GM12875 (cell line): ENCODE measurements at regions not wholly inside any gene's neighbourhood (a gene's known extent, or its start where the extent isn't known, plus 50 kb on each side); places are given as distances from the start of the nearest gene placed in this dataset.
"Not testable (repeated sequence)": the region's sequence is repeated elsewhere in the genome, so short reads cannot be mapped to it uniquely, and the experiment has no call there.

ENCODE experiments used
- H3K4me3 ChIP-seq: one replicate; pipeline ENCODE4 v1.5.1; 2011; ENCODE audit warnings: low read depth, low read length, control low read depth
- TF ChIP-seq, protein P1 (sequence below): IDR thresholded peaks from 2 replicates; pipeline ENCODE4 v1.5.1; 2011; ENCODE audit warnings: low read depth, mild to moderate bottlenecking, control low read depth, inconsistent platforms, low read length, moderate library complexity, borderline replicate concordance; ENCODE audit not compliant: insufficient read depth

DNA sequence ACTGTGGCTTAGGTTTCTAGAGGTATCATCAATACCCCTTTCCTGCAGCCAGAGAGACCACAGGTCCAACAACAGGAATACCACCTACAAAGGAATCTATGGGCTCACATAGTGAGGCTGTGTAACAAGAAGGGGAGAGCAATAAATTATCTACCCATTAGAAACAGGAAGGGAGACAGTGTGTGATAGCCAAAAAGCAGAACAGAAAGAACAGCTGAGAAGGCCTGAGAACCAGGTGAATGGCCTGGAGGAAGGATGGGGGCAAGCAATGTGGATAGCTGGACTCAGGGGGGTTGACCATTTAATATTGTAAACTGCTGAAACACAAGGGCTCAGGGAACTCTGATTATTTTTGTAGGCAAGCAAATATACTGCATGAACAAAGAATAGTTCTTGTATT is 628.2 kb downstream of the COL12A1 start:
- TF ChIP-seq, protein P1, sequence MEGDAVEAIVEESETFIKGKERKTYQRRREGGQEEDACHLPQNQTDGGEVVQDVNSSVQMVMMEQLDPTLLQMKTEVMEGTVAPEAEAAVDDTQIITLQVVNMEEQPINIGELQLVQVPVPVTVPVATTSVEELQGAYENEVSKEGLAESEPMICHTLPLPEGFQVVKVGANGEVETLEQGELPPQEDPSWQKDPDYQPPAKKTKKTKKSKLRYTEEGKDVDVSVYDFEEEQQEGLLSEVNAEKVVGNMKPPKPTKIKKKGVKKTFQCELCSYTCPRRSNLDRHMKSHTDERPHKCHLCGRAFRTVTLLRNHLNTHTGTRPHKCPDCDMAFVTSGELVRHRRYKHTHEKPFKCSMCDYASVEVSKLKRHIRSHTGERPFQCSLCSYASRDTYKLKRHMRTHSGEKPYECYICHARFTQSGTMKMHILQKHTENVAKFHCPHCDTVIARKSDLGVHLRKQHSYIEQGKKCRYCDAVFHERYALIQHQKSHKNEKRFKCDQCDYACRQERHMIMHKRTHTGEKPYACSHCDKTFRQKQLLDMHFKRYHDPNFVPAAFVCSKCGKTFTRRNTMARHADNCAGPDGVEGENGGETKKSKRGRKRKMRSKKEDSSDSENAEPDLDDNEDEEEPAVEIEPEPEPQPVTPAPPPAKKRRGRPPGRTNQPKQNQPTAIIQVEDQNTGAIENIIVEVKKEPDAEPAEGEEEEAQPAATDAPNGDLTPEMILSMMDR = no peak
- H3K4me3 ChIP-seq = no peak overlapping the region

DNA sequence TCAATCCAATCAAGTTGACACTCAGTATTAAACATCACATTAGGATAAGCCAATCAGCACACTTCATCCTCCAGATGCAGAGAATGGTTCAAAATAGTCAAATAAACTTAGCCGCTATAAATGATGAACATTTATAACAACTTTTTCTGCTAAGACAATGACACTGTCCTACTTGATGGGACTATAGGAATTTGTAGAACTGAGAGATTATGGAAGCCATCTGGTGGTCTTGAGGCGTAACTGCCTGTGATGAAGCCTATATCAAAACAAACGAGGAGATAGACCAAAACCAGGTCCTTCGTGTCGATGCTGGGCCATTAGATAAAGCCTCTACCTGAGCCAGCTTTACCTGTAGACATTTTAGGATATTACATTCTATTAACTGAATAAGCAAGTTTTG is 631.1 kb downstream of the COL12A1 start:
- TF ChIP-seq, protein P1 = 0 out of 2 replicates have a peak, but pooled peaks have one; percentile 29
- no peak overlapping the region for H3K4me3 ChIP-seq

DNA sequence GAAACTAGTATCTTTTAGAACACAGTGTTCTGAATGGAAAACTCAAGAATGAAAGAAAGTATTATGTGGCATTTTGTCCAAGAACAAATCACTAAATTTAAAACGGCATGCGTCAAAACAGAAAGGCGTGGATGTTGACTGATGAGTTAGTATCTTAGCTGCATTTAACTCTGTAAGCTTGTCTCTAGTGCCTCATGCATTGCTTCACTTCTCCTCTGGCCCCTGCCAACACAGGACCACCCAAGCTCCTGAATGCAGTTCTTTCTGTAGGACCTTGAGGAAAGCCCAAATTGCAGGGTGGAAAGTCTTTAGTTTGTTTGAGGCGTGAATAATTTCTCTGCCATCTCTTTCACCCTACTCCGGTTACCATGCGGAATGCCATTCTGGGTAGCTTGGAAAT is 632.2 kb downstream of the COL12A1 start:
- TF ChIP-seq, protein P1 = no peak
- no peak overlapping the region for H3K4me3 ChIP-seq

DNA sequence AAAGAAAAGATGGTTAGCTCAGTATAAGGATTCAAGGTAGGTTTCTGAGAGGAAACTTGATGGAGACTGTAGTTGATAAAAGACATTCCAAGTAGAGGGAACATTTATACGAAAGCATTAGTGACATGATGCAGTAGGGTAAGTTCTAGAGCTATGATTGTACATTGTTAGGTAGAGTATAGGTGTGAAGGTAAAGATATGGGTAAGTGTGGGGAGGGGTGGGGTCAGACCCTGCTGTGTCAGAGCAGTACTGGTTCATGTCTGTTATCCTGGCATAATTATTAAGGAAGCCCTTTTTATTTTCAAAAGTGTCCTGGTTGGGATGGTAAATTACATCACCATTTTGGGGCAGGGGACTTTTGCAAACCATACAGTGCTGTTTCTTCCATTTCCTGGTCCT is 635.8 kb downstream of the COL12A1 start:
- H3K4me3 ChIP-seq = no peak overlapping the region
- TF ChIP-seq, protein P1 = no peak

DNA sequence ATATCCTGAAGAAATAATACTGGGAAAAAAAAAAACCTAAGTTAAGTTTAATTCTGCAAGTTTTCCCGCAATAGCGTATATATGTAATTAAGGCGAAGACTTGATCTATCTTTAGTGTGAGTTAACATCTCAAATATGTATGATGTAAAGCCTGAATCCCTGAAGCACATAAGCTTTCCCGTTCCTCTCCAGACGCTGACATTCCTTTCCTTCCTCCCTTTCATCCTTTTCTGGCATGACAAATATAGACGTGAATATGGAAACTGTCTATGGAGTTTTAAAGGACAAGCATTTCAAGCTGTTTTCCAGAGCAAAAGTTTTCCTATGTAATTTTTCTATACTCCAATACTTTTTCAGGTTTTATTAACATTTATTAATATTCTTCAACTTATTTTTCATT is 637.0 kb downstream of the COL12A1 start:
- TF ChIP-seq, protein P1 = no peak
- no peak overlapping the region for H3K4me3 ChIP-seq

DNA sequence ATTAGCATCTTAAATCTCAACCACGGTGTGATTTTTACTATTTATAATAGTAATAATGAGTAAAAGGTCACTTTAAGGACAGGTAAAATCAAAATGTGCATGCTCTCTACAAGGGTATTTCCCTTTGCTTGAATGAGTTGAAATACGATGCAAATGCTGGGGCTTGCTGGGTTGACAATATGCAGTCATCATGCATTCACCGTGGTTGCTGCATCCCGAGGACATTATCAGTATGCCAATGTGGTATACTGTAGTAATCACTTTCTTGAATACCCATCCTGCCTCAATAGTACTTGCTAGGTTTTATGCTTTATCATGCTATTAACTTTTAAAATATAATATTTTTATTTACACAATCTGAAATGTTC is 637.9 kb downstream of the COL12A1 start:
- not testable (repeated sequence) for H3K4me3 ChIP-seq

DNA sequence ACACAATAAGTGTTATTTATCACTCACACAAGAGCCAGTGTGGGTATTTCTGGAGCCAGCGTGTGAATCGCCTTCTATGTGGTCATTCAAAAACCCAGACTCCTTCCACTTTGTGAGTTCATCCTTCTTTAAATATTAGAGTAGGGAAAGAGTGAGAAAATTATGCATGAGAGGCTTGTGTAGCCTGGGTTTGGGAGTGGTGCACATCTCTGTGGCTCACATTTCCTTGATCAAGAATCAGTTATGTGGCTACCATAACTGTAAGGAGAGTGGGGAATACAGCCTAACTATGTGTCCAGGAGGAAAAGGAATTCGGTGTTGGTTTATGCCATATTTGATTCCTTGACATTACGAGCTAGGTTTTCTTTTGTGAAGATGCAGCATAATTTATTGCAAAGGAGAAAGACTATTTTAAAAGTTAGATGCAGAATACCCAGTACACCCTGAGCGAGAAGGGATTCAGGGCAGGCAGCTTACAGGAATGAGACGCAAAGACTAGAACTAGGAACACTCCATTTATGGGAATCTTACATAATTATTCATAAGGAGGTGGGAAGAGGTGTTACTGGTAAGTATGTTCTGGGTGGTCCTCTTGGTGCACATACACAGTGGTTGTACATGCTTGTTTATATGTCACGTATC is 638.5 kb downstream of the COL12A1 start:
- TF ChIP-seq, protein P1 = no peak
- H3K4me3 ChIP-seq = no peak overlapping the region

DNA sequence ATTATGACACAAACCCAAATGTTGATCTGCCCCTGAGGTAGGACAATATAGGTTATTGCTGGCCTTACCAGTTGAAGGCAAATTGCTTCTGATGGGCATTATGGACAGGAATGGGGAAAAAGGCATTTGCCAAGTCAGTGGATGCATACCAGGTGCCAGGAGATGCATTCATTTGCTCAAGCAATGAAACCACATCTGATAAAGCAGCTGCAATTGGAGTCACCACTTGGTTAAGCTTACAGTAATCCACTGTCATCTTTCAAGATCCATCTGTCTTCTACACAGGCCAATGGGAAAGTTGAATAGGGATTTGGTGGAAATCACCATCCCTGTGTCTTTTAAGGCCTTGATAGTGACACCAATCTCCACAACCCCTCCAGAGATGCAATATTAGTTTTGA is 648.6 kb downstream of the COL12A1 start:
- TF ChIP-seq, protein P1 = no peak
- no peak overlapping the region for H3K4me3 ChIP-seq
